CD4-positive, alpha-beta T cell treated with Interleukin-4 for 4 hours (primary cell): ENCODE measurements at regions not wholly inside any gene's neighbourhood (a gene's known extent, or its start where the extent isn't known, plus 50 kb on each side); places are given as distances from the start of the nearest gene placed in this dataset.
"Not testable (repeated sequence)": the region's sequence is repeated elsewhere in the genome, so short reads cannot be mapped to it uniquely, and the experiment has no call there.

Experiments
- DNase-seq: peaks from one replicate; pipeline ENCODE4 v3.0.0-alpha.2; 2020

DNA sequence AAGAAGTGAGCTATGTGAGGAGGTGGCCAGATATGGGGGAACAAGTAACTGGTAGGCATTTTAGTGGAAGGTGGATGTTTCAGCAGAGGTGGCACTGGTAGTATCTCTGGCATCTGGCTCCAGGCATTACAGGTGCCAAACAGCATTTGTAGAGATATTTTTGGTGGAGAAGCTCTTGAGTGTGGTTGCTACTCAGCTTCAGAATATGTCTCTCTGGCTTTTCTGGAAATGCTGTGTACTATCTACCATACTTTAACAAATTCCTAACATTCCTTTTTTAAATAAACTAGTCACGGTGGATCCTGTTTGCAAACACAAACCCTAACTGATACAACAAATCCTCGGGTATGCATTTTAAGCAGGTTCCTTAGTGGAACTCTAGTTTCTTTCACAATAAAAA is 128.0 kb downstream of the BARX2 start:
- DNase-seq, result no peak

DNA sequence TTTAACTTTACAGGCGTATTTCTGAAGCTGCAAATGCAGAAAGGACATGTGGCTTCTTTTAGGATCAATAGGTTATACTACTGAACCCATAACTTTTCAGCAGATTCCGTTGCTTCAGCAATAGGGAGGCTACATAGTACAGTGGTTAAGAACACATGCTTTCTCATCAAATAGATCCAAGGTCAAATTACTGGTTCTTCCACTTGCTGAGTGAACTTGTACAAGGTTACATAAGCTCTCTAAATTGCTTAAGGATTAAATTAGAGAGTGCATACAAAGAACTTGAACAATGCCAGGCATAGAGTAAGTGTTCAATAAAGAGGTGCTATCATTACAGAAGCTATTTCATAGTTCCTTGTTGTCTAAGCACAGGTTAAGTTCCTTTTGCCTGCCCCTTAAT is 129.6 kb downstream of the BARX2 start:
- no peak for DNase-seq

DNA sequence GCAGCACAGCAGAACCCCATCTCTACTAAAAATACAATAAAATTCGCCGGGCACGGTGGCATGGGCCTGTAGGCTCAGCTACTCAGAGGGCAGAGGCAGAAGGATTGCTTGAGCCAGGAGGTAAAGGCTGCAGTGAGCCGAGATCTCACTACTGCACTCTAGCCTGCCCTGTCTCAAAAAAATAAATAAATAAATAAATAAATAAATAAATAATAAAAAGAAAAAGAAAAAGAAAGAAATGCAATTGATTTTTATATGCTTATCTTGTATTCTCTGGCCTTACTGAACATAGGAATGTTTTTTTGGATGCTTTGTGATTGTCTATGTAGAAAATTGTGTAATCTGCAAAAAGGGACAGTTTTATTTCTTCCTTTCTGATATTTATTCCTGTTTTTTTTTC is 132.5 kb downstream of the BARX2 start:
- DNase-seq, result no peak

DNA sequence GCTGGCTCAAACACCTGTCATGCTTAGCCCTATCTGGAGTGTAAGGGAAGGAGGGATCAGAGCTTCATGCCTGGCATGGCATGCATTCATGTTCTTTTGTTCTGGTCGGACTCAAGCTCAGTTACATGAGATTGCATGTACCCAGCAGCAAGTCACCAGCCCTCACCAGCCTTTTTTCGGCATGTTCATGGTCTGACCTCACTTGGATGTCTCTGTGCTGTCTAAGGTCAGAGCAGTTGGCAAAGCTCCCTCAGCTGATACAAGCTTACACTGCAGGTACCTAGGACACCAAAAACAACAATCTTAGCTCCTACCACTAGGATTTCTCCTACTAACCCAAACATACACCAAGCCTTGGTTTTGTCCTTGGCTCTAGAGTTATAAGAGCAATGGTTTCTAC is 152.6 kb downstream of the BARX2 start:
- no peak for DNase-seq

DNA sequence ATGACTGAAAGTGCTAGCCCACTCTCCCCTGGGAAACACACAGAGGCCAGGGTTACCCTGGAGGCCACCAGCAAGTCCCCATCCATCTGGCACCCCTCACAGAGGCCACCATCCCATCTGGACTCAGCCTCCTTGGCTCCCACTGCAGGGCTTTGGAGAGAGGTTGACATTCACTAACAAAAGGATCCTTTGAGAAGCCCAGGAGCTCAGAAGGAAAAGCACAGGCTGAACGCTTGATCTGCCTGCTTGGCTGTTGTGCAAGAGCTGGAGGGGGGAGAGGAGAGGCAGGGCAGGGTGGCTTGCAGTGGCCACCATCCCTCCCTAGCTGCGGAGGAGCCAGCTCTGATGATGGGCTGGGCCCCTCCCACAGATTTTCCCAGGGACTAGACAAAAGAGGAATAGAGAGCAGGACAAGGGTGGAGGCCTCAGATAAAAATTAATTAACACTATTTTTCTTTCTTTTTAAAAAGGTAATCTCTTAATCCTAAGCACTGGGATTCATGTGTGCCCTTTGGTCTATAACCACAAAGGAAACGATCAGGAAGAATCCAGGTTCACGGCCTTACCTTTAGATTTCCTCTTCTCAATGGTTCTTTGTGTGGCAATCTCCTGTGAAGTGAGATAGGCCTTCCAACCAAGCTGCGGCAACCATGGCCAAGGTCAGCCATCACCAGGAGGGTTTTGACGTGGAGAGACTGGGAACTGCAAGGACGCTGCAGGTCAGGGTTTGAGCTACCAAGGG is 154.7 kb downstream of the BARX2 start:
- DNase-seq, result no peak

DNA sequence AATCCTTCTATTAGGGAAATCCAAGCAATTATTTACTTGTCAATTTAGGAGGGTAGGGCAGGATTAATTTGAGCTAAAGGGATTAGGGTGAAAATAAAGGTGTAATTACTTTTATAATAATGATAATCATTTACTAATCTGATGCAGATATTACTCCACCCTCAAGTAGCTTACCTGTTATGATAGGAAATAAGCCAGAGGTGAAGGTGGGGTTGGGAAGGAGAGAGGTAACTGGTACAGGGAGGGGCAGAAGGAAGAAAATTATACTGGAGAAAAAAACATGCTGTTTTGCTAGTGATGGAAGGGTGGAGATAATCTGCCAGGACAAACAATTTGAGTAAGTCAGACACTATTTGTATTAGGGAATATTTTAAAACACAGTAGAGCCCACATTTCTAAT is 157.7 kb downstream of the BARX2 start:
- DNase-seq, result no peak

DNA sequence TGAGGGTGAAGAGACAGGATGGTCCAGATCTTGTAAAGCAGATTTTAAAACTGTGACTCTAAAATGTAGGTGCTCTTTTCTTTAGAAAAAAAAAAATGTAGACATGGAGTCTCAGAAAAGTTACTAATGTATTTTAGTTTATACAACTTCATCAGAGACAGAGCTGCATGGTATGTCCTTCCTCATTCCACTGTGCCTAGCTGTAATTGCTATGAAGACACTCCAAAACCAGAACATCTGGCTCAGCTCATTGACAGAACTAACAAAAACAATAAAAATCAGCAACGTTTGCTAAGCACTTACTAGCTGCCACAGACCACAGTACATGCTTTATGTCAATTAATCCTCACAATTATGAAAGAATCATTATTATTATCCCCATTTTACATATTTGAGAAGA is 160.7 kb downstream of the BARX2 start:
- no peak for DNase-seq

DNA sequence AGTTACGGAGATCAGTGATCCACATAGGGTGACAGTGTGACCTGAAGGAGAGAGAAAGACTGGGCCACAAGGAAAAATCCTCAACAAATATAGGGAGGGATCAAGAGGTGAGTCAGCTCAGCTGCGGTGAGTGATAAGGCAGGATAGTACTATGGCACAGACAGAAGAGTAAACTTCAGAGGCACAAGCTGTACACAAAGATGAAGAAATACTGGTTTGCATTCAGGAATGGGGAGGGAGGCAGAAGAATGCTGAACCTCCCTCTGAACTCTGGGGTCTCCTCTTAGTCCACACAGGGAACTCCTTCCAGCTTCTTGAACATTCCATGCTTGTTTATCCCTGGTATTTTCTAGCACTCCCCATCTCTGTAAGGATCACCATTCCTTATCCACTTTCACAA is 162.7 kb downstream of the BARX2 start:
- DNase-seq, result no peak

DNA sequence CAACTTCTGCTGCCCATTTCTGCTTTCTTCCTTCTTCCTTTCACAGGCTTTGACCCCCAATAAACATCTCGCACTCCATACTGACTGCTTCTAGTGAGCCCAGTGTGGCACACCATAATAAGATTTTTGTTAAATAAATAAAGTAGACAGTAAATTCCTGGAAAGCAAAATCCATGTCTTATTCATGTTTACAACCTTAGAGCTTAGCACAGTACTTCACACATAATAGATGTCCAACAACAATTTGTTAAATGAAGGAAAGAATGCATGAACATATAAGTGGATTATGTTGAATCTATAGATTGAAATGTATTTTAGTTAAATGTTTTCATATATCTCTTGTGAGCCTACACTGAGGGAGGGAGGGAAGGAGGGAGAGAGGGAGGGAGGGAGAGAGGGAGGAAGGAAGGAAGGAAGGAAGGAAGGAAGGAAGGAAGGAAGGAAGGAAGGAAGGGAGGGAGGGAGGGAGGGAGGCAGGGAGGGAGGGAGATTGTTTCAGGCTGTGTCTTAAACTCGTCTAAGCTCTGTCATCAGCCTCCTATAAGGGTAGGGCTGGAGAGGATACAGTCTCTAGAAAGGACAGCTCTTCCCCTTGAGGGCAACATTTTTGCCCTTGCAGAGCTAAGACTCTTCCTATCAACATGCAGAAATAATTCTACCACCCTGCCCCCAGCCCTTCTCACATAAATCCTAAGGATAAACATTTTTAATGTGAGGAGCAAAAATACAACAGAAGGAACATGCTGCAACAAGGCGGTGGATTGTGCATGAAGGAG is 168.1 kb downstream of the BARX2 start:
- no peak for DNase-seq

DNA sequence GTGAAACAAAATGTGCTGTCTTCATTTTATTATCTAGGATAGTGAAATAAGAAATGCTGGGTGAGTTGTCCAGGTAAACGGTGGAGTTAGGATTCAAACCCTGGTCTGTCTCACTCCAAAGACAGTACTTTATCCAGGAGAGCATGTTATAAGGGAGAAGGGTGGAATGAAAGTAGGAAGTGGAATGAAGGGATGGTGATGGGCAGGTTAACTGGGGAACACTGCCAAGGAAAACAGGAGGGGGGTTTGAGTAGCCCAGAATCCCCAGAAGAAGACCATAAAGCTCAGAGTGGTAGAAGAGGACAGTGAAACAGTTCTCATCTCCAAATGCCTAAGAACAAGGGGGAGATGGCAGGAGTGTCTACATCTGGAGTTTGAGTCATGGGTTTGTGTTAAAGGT is 169.0 kb downstream of the BARX2 start:
- no peak for DNase-seq

DNA sequence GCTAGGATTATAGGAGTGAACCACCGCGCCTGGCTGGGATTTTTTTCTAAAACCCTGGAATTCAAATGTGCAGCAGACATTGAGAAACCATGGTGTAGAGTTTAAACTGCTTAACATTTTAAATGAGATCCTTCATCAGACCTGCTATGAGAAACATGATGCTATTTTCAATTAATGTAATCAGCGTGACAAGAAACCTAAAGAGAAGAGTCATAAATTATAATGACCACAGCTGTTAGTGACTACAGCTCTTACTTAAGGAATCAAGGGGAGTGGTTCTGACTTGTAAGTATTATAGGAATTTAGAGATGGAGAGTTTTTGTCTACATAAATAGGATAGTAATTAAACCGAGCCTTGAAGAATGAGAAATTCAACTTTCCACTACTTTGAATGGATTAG is 170.6 kb downstream of the BARX2 start:
- no peak for DNase-seq

DNA sequence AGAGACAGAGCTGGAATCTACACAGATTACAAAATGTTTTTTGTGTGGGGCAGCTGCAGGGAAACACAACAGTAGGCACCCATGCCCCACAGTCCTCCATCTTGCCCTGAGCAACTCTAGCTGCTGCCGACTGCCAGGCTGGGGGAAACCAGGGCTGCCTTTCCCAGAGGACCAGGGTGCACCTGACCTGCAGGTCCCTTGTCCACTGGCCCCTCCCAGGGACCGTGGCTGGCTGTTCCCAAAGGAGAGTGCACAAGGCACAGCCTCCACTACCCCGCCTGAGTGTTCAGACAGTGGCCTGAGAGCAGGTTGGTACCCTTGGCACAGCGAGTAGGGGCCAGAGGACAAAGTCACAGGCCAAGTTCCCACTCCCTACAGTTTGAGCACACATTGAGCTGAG is 181.8 kb downstream of the BARX2 start:
- DNase-seq, result no peak

DNA sequence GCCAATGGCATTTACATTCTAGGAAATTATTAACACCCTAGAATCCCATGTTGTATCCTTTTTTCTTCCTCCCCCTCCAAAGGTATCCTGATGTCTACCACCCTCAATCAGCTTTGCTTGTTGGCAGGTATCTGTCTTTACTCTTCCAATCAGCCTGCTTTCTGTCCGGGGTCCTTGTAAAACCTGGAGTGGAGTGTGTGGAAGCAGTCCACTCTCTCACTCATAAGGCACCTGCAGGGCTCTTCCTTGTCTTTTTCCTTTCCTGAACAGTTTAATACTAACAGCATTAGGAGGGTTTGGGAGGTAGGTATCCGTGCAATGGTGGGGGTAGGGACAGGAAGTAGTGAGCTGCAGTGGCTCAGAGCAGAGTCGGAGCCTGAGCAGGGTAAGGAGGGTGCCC is 193.4 kb downstream of the BARX2 start:
- no peak for DNase-seq

DNA sequence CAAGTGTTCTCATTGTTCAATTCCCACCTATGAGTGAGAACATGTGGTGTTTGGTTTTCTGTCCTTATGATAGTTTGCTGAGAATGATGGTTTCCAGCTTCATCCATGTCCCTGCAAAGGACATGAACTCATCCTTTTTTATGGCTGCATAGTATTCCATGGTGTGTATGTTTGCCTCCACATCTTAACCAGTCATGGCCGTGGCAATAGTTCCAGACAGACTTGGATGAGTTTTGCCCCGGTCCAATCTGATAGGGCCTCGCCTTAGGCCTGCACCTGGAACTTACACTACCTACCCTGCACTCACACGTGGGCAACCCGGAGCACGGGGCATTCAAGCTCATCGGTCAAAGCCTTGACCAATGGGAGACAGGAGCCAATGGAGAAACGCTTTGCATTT is 197.0 kb downstream of the BARX2 start:
- not testable (repeated sequence) for DNase-seq

DNA sequence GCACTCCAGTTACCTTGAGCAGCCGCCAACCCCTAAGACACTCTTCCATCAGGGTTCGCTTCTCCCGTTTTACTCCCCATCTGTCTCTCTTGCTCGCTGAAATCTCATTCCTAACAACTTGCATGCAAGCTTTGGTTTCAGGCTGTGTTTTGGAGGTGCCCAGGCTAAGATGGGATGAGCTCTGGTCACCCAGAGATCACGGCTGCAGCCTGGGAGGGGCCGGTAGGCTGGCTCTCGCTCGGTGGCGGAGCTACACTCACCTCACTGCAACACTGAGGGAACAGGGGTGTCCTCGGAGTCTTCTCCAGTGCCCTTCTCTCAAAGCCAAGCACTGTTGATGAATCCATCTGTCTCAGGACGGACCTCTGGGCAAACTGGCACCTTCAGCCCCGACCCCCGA is 197.5 kb downstream of the BARX2 start:
- DNase-seq, result no peak

DNA sequence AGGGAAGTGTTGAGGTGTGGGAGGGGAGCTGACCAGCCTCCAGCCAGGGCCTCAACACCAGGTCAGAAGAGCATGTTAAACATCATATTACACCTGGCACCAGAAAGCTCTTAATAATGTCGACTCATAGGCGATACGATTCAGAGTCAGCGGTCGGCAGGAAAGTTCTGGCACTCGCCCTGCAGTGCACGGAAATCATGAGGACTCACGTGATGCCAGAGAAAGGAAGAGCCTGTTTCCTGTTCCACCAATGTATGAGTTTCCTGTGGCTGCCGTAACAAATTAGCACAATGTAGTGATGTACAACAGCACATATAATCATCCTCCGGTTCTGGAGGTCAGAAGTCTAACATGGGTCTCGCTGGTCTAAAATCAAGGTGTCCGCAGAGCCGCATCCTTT is 198.8 kb downstream of the BARX2 start:
- DNase-seq, result no peak

DNA sequence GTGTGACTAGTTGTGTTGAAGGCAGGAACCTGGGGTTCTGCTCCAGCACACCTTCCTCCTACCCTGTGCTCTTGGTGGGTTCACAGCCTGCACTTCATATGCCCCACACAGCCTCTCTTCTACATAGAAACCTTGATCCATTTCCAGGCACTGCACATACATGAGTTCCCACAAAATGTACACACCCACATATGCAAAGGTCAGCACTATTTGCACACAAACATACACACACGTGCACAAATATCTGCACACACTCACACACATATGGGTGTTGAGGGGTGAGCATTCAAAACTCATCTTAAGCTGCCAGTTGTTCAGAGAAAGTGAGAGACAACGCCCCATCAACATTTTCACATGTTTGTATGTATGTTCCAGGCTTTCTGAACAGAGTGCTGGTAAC is 201.0 kb downstream of the BARX2 start:
- no peak for DNase-seq

DNA sequence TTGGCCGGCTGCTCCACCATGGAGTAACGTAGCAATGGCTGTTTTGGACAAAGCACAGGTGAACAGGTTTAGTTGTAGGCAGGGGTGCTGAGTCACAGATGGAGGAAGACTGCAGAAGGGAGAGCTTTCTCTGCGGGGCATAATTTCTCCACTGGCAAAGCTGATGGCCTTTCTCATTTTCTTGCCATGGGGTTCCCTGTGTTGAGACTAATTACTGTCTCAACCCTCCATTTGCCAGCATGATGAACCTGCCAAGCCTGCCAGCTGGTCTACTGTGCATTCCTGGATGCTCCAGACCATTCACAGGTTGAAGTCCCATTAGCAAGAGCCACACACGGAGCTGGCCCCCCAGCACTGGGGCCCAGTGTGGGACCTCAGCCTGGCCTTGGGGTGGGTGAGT is 202.4 kb downstream of the BARX2 start:
- no peak for DNase-seq

DNA sequence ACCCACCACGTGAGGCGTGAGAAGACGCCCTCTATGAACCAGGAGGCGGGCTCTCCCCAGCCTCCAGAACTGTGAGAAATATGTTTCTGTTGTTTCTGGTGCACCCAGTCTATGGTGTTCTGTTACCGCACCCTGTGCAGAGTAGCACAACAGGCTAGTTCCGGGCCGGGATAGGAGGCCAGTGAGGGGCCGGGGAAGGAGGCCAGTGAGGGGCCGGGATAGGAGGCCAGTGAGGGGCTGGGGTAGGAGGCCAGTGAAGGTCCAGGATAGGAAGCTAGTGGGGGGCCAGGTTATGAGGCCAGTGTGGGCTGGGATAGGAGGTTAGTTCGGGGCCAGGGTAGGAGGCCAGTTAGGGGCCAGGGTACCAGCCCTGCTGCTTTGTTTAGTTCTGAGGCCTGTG is 204.6 kb downstream of the BARX2 start:
- DNase-seq, result no peak

DNA sequence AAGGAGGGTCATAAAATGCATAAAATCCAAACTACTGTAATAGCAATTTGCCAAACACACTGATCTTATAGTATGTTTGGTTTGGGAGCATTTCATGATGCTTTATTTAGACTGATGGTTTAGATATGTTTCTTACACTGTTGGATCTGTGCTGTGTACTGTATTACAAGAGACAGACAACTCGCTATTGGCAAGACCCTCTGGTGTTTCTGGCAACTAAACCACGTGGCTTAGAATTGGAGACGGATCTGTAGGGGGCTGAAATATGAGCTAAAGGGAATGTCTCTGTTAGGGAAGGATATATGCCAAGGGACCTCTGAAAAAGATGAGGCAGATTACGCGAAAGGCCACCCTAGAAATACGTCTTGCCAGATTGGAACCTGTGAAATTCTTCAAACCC is 208.7 kb downstream of the BARX2 start:
- no peak for DNase-seq

DNA sequence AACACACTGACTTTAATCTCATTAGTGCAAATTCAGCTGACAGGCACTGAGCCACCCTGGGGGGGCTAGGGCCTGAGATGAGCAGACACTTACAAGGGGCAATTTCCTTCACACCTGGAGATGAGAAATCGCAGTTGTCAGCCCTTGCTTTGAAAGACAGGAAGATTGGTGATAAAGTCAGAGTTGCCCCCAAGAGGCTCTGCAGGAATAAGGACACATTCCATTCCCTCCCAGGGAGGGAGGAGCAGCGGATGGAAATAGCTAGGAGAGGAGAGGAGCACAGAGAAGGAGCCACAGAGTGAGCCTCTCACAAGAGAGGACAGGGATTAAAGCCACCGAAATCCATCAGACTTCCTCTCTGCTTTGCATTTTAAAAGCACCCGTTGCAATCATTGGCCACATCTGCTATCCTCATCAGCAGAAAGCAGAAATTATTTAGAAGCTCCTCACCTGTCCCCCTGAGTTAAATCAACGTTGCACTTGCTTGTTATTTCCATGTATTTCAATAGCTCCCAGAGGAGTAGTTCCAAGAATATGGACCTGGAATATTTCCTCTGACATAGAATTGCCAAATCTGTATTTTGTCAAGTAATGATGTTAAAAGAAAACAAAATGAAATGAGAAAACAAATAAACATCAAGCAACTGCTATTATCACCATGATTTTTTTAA is 213.7 kb downstream of the BARX2 start:
- DNase-seq, result no peak

DNA sequence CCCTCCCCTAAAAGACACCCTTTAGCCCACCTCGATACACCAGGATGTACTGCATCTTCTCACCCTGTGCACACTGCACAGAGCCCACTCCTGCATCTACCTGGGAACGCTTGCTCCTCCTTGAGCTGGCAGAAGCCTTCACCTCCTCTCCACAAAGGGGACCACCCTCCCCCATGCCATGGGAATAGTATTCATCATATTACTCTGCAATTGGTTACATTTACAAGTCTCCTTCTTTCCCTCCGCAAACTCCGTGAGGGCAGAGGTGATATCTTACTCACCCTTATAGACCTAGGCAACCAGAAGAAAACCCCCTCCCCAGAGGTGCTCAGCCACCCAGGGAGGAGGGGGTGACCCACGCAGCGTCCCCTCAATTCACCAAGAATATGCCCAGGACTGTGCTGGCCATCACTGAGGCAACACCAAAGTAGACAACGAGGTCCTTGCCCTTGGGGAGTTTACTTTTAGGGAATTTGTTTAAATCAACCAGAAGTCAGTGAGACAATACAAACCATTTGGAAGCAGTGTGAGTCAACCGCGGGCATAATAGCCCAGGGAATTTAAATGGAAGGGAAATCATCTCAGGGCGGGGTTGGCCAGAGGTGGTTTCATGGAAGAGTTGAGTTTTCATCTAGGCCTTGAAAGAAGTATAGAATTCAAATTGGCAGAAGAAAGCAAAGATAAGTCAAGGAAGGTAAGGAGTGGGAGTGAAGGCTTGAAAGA is 214.5 kb downstream of the BARX2 start:
- no peak for DNase-seq

DNA sequence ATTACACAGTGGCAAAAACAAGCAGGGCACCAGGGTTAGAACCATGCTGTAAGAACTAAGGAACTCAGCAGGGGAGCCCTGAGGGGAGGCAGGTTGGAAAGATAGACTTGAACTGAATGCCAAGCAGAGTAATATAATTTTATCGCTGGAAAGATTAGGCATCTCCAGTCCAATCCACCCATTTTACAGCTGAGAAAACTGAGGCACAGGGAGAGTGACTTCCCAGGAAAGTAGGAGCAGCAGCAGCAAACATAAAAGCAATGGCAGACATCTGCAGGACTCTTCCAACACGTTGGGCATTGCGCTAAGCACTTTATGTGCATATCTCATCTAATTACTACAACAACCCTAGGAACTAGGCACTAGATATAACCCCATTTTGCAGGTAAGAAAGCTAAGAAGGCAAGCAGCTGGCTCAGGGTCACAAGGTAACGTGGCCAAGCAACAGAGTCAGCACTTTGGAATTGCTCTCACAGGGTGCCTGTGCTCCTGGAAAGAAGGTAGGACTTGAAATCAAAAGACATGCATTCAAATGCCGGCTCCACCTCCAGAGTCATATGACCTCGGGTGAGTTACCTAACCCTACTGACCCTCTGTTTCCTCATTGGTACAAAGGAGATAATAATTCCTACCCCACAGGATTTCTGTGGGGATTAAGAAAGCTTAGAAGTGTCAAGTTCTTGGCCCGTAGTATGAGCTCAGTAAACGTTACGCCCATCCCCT is 215.3 kb downstream of the BARX2 start:
- no peak for DNase-seq
